Astrocyte of the cerebellum (primary cell): ENCODE measurements at regions not wholly inside any gene's neighbourhood (a gene's known extent, or its start where the extent isn't known, plus 50 kb on each side); places are given as distances from the start of the nearest gene placed in this dataset.

Source experiments
- DNase-seq: peaks from one replicate; pipeline ENCODE4 v3.0.0-alpha.2; 2011; ENCODE audit warnings: low read depth
- H3K4me3 ChIP-seq: 2 replicates; pipeline ENCODE4 v1.5.1; 2011; ENCODE audit warnings: mild to moderate bottlenecking, low read depth, low read length, moderate library complexity
- in situ Hi-C: cut with HindIII; loops from 2 replicates; pipeline ENCODE4 v1.10.0; 2017; ENCODE audit warnings: low sequenced_read_pairs
- TF ChIP-seq, protein P1 (sequence below): IDR thresholded peaks from 2 replicates; pipeline ENCODE4 v1.5.1; 2012; ENCODE audit warnings: low read length, low read depth, moderate library complexity, mild to moderate bottlenecking; ENCODE audit errors: missing control alignments

DNA sequence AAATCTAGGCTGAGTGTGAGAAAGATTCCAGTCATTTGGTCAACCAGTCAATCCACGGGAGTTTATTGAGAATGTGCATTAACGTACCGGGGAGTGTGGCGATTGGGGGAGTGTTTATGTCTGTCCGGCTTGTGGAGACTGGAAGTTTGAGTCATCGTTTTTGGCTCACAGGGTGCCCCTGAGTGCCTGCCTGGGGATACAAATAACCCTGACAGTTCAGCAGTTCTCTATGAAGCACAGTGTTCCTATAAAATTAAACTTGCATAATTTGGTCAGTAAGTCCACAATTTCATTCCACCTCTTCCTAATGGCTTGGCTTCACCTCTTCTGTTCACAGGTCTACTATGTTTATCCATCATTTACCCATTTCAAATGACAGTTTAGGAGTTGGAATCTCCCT lies 72.6 kb upstream of the PLEKHG1 start:
- no peak for DNase-seq
- in situ Hi-C loops = no loop called here
- no peak overlapping the region for H3K4me3 ChIP-seq
- TF ChIP-seq, protein P1, sequence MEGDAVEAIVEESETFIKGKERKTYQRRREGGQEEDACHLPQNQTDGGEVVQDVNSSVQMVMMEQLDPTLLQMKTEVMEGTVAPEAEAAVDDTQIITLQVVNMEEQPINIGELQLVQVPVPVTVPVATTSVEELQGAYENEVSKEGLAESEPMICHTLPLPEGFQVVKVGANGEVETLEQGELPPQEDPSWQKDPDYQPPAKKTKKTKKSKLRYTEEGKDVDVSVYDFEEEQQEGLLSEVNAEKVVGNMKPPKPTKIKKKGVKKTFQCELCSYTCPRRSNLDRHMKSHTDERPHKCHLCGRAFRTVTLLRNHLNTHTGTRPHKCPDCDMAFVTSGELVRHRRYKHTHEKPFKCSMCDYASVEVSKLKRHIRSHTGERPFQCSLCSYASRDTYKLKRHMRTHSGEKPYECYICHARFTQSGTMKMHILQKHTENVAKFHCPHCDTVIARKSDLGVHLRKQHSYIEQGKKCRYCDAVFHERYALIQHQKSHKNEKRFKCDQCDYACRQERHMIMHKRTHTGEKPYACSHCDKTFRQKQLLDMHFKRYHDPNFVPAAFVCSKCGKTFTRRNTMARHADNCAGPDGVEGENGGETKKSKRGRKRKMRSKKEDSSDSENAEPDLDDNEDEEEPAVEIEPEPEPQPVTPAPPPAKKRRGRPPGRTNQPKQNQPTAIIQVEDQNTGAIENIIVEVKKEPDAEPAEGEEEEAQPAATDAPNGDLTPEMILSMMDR = no peak

DNA sequence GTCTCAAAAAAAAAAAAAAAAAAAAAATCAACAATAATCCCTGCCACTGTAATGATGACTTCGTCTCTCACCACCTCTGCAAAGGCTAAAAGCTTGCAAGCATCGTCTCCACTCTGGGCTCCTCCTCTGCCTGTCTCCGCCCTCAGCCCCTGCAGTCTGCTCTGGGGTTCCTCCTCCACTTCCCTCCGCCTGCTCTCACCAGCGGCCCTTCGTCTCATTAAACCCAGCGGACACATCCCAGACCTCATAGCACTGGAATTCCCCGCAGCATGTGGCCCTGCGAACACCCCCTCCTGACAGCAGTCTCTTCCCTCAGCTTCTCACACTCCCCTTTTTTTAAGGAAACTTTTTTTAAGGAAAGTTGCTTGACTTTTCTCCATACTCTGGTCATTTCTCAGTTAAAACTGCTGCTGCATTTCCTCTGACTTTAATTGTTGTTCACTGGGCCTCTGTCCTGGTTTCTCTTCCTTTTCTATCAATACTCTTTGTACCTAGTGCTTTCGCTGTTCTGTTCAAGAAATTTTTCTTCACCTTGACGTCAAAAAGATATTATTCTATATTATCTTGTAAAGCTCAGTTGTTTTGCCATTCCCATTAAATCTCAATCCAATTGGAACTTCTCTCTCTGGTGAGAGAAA lies 70.9 kb upstream of the PLEKHG1 start:
- TF ChIP-seq, protein P1 = no peak
- H3K4me3 ChIP-seq = no peak overlapping the region
- DNase-seq = peak; percentile 31
- in situ Hi-C loops = no loop called here

- H3K4me3 ChIP-seq = no peak overlapping the region
- DNase-seq = no peak
- in situ Hi-C loops = no loop called here
- TF ChIP-seq, protein P1 = no peak
Observed at GRCh38 chr6:150529646-150530045, 70.0 kb upstream of the PLEKHG1 start.

DNA sequence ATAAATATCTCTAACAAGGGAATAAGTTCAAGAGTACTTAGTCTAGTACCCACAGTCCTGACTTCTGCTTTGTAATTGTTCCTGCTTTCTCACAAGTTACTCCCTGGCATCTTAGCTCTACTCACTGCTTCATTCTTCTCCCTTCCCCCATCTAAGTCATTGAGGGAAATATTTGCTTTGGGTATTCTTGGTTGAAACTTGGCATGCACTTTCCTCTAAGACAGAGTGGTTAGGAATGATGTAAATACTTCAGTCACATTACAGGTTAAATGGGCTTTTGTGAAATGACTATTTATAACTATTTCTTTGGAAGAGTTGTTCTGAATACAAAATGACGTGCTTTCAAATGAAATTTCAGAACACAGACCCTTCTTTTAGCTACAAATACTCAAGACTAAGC lies 67.7 kb upstream of the PLEKHG1 start:
- DNase-seq = no peak
- H3K4me3 ChIP-seq = no peak overlapping the region
- TF ChIP-seq, protein P1 = no peak
- in situ Hi-C loops = no loop called here

DNA sequence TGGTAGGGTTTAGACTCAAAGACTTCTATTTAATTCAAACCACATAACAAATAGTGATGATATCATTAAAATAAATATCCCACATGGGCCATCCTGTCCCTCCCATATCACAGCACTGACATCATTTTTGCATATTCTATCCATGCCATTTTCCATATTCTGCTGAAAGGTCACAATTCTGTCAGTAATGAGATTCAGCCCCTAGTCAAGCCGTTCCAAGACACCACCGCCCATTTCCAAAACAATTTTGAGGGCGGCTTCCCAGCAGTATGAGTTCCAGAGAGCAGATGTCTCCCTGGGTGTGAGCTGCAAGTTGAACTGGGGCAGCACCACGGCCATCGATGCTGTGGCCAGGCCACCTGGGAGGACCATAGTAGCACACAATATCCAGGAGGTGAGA lies 65.1 kb upstream of the PLEKHG1 start:
- DNase-seq = no peak
- no peak overlapping the region for H3K4me3 ChIP-seq
- TF ChIP-seq, protein P1 = no peak
- in situ Hi-C loops = no loop called here

DNA sequence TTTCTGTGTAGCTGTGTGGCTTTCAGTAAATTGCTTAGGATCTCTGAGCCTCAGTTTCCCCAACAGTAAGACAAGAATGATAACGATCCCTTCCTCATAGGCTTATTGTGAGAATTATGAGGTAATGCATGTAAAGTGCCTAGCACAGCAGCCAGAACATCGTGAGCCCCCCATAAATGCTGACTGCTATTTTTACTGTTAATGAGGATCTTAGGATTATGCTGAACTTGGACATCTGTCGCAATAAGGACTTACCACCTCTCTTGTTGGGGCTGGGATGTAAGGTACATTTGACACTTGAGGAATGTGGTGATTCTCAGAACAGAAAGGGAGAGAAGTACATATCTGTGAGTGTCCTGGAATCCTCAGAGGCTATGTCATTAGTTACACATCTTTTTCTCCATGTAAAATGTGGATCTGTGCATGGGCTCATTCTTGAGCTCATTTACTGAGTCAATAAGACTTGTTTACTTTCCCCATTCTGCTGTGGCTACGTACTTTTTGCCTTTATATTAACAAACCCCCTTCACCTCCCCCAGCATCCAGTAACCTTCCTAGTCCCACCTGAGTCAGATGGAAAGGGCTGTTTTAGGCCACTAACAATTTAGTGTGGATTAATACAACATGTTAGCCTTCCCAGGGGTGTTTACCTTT lies 64.4 kb upstream of the PLEKHG1 start:
- no peak for DNase-seq
- TF ChIP-seq, protein P1 = no peak
- in situ Hi-C loops = no loop called here
- no peak overlapping the region for H3K4me3 ChIP-seq
